ENCODE measurements at regions not wholly inside any gene's neighbourhood (a gene's known extent, or its start where the extent isn't known, plus 50 kb on each side); places are given as distances from the start of the nearest gene placed in this dataset.
"Not testable (repeated sequence)": the region's sequence is repeated elsewhere in the genome, so short reads cannot be mapped to it uniquely, and the experiment has no call there.

DNA sequence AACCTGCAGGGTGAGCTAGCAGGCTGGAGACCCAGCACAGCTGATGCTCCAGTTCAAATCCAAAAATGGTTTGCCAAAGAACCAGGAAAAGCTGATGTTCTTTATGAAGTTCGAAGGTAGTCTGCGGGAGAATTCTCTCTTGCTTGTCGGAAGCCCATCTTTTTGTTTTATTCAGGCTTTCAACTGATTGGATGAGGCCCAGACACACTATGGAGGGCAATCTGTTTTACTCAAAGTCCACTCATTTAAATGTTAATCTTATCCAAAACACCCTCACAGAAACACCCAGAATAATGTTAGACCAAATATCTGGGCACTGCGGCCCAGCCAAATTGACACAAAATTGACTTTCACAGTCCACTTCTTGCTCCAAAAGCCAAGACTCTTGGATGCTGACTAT lies 105.6 kb upstream of the PMEPA1 start:
- no peak for DNase-seq

DNA sequence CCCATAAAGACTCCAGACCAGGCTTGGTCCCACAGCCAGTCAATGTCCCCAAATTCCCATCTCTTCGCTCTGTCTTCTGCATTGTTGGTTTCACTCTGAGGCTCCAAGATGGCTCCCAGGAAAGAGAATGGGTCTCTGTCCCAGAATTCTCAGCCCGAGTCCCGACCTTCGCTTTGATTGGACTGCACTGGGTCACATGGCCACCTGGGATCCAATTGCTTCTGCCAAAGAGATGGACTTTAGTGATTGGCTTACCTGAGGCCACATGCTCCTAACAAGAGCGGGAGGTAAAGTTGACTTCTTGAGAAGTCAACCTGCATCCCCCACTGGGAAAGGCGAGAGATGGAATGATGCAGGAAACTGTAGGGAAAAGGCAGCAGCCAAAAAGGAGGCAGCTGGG lies 104.7 kb upstream of the PMEPA1 start:
- DNase-seq = no peak

GRCh38 chr20:57813509-57814269 lies 103.9 kb upstream of the PMEPA1 start:
- no peak for DNase-seq

- DNase-seq = not testable (repeated sequence)
Measured at GRCh38 chr20:57812632-57813031, 102.8 kb upstream of the PMEPA1 start.

- no peak for DNase-seq
Measured at GRCh38 chr20:57811374-57812020, 101.7 kb upstream of the PMEPA1 start.

DNA sequence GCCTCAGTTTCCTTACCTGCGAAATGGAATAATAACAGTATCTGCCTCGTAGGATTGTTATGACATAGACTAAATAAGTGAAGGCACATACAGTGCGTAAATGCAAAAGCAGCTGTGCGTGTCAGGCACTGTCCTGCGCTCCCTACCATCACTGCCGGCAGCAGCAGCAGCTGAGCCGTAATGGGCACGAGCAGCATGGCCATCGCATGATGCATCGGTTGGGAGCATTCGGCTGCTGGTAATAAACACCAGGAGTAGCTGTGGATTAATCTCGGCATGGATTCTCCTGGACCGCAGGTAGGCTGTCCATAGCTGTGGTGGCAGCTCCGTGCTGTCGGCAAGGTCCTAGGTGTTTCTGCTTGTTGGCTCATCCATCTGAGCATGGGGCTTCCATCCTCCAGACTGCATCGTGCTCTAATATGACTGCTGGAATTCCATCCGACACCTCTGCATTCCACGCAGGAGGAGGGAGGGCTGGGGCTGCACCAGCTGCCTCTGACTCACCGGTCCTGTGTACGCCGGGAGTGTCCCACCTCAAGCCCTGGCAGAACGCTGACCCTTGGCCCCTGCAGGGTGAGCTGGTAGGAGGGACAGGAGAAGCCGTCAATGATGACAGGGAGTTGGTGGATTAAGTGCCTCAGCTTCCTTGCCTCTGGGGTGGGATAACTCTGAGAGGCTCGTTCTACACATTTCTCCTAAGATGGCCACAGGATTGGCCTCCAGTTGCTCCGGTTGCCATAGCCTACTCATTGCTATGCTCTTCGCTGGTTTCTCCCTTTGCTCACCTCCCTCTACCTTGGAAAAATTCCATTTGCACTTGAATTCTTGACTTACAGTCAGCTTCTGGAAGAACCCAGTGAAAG lies 100.9 kb upstream of the PMEPA1 start:
- no peak for DNase-seq

- DNase-seq = no peak
Measured at GRCh38 chr20:57809661-57810172, 99.9 kb upstream of the PMEPA1 start.

- no peak for DNase-seq
Measured at GRCh38 chr20:57809149-57809548, 99.3 kb upstream of the PMEPA1 start.

DNA sequence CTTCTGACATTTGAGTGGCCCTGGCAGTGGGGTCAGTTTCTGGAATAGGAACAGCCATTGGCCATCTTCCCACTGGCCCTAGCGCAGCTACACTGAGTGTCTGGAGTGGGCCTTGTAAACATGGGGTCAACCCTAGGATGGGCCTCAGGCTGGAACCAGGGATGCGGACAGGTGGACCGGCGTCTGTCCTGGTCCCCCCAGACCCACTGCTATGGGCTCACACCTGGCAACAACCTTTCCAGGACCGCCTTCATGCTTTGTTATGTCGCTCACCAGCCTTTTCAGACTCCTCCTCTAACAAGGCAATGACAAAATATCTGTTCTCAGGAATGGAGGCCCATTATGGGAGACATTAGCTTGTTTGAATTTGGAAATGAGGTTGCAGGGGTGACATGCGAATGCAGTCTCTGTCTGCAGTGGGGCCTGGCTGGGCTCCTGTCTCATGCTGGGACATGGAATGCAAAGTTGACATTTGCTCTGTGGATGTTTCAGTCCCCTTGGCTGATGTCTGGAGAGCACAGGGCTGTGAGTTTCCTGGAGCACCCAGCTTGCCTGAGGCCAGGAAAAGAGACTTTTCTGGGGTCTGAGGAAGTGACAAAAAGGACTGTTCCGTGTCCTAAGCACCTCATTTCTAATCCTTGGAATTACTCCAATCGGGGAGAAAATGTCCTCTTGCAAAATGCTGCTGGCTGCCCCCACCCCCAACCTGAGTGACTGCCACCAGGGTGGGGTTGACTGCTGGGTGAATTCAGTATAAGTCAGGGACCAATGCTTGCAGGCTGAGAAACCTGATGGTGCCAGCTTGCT lies 98.7 kb upstream of the PMEPA1 start:
- DNase-seq = no peak

DNA sequence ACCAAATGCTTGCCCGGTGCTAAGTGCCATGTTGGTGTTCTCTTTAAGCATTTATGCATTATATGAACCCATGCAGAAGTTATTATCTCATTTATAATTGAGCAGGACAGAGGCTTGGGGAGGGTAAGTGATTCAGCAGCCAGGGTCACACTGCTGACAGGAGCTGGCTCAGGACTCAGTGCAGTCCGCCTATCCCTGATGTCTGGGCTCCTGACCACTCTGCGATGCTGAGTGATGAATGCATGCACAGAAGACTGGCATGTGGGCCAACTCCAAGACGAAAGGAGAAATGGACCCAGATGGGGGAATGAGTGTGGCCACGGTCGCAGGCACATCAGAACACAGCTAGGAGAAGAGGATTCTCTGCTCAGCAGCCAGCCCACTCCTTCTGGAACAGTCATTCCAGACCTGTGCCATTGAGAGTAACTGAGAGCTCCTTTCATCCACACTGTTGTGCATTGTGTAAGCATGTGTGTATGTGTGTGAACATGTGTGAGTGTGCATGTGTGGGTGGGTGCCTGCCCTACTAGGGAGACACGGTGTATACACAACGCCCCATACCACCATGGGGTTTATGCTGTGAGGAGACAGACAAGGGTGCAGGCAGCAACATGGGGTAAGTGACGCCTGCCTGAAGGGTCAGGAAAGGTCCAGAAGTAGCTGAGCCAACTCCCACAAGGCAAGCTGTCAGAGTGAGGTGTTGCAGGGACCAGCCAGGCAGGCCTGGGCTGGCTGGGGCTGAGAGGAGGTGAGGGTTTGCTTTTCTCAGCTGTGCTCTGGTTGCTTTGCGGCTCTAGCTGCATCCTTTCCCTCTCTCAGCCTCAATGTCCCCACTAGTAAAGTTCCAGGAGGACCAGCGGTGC lies 97.8 kb upstream of the PMEPA1 start:
- no peak for DNase-seq

DNA sequence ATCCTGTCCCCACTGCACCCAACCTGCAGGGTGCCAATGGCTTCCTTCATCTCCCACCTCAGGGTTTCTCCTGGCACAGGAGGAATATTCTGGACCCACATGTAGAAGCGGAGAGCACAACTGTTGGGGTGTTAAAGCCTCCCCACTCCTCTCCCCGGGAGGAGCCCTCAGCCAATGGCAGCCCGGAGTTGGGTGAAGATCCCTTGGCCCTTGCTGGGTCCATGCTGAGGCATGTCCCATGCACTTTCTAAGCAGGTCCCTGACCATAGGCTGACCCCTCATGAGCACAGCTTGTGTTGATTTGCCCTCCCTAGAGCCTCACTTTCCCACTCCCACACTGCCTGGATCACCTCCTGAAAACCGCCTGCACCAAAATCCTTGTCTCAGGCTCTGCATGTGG lies 97.2 kb upstream of the PMEPA1 start:
- no peak for DNase-seq

GRCh38 chr20:57806476-57806875 lies 96.7 kb upstream of the PMEPA1 start:
- DNase-seq = no peak

DNA sequence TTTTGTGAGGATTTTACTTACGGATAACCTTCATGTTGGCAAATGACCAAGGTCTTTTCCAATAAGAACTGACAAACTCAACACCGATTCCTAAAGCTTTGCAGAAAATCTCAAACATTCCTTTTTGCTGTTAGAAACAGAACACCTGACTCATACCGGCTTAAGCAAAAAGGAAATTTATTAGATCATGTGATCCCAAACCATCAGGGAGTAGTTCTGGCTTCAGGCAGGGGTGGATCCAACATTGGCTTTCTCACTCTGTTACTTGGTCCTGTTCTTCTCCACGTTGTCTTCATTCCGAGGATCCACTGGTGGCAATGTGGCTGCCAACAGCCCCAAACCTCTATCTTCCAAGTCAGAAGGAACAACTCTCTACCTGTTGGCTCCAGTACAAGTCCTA lies 95.9 kb upstream of the PMEPA1 start:
- DNase-seq = no peak

- no peak for DNase-seq
Measured at GRCh38 chr20:57804470-57805250, 94.8 kb upstream of the PMEPA1 start.

- DNase-seq = no peak
Measured at GRCh38 chr20:57803508-57804005, 93.7 kb upstream of the PMEPA1 start.

GRCh38 chr20:57802765-57803507 lies 93.1 kb upstream of the PMEPA1 start:
- no peak for DNase-seq

DNA sequence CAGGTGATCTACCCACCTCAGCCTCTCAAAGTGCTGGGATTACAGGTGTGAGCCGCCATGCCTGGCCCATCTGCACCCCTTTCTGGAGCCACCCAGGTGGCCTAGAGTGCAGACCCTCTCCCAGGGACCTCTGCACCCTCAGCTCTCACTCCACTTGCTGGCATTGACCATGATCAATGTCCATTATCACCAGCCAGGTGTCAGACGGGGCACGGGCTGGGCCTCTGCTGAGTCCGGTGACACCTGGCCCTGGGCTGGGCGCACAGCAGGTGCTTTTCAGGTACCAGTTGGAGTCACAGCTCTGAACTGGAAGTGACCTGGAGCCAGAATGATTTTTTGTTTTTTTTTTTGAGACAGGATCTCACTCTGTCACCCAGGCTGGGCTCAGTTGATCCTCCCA lies 91.8 kb upstream of the PMEPA1 start:
- no peak for DNase-seq

- no peak for DNase-seq
Measured at GRCh38 chr20:57800791-57801430, 91.1 kb upstream of the PMEPA1 start.

GRCh38 chr20:57797401-57797800 lies 87.6 kb upstream of the PMEPA1 start:
- no peak for DNase-seq

All from effector CD4-positive, alpha-beta T cell (primary cell).